Panc1 (cell line): ENCODE measurements at regions not wholly inside any gene's neighbourhood (a gene's known extent, or its start where the extent isn't known, plus 50 kb on each side); places are given as distances from the start of the nearest gene placed in this dataset.

Experiments used
- CTCF ChIP-seq: fragments of 450-650 bp; IDR thresholded peaks from 2 replicates; pipeline ENCODE4 v1.5.1; 2017; ENCODE audit warnings: mild to moderate bottlenecking
- POLR2AphosphoS5 ChIP-seq: IDR thresholded peaks from 2 replicates; pipeline ENCODE4 v1.6.1; 2012; ENCODE audit warnings: mild to moderate bottlenecking, low read depth, low read length, moderate library complexity
- REST ChIP-seq, 2 experiments: IDR thresholded peaks; 2 replicates each; pipeline ENCODE4 v1.6.1; 2011 to 2012; ENCODE audit warnings: low read depth in 2 of 2, control low read depth in 1 of 2, low read length in 1 of 2, mild to moderate bottlenecking in 1 of 2, moderate library complexity in 1 of 2; ENCODE audit not compliant: insufficient read depth in 1 of 2
- SIN3A ChIP-seq: IDR thresholded peaks from 2 replicates; pipeline ENCODE4 v1.6.1; 2012; ENCODE audit warnings: low read depth, mild to moderate bottlenecking, low read length, moderate library complexity, borderline replicate concordance; ENCODE audit not compliant: insufficient read depth
- TCF7L2 ChIP-seq: IDR thresholded peaks from 2 replicates; pipeline ENCODE4 v1.6.1; 2011; ENCODE audit warnings: mild to moderate bottlenecking, low read depth, low read length, inconsistent platforms

- TF ChIP-seq CTCF (no peak), POLR2AphosphoS5 (no peak), REST (IDR thresholded peaks at IDR 0.05; ENCODE audit: insufficient read depth in 1 of 2, low read depth in 2 of 2, low read length in 1 of 2) (no peak), SIN3A (no peak), TCF7L2 (no peak)
Observed at GRCh38 chr14:73776194-73776537, 62.0 kb upstream of the PNMA1 start.
